ENCODE measurements at regions not wholly inside any gene's neighbourhood (a gene's known extent, or its start where the extent isn't known, plus 50 kb on each side); places are given as distances from the start of the nearest gene placed in this dataset.

- ChIA-PET POLR2A (no interaction called here), CTCF (no interaction called here)
- H4K20me1 ChIP-seq (ENCODE audit: insufficient read depth): no peaks in the 10 kb centered on the region
- H3K27ac ChIP-seq (ENCODE audit: low read depth in 2 of 2, low read length in 1 of 2): no peak overlapping the region
- no peaks in the 10 kb centered on the region for H3K27me3 ChIP-seq (ENCODE audit: insufficient read depth)
- no peaks in the 10 kb centered on the region for H3K9me2 ChIP-seq
- H2AFZ ChIP-seq (ENCODE audit: low read depth): no peak overlapping the region
- 76% methylated on average over 3 of the region's 3 CpGs for WGBS (ENCODE audit: low lambda C conversion rate)
- no peaks in the 10 kb centered on the region for H3F3A ChIP-seq (replicated peaks; ENCODE audit: insufficient read depth)
- no peaks in the 10 kb centered on the region for H3K36me3 ChIP-seq (replicated peaks in 1 of 2; ENCODE audit: control insufficient read depth in 1 of 2, insufficient read depth in 2 of 2, low read length in 1 of 2)
- DNase-seq: no peak
- no peaks in the 10 kb centered on the region for H3K9me3 ChIP-seq
- no peaks in the 10 kb centered on the region for H3K79me2 ChIP-seq (ENCODE audit: insufficient read depth)
- no peak overlapping the region for H3K4me2 ChIP-seq
- H3K4me3 ChIP-seq (ENCODE audit: low read depth in 2 of 2, low read length in 1 of 2): no peak overlapping the region
- TF ChIP-seq IRF3 (IDR thresholded peaks at IDR 0.05; ENCODE audit: low read depth, low read length) (no peak), CTCF (IDR thresholded peaks at IDR 0.05) (no peak), NRF1 (IDR thresholded peaks at IDR 0.05; ENCODE audit: low read depth, low read length) (no peak), EZH2phosphoT487 (IDR thresholded peaks at IDR 0.05; ENCODE audit: borderline replicate concordance, low read depth) (no peak), JUND (IDR thresholded peaks at IDR 0.05) (no peak), YY1 (IDR thresholded peaks at IDR 0.05; ENCODE audit: low read depth) (no peak), FOXM1 (IDR thresholded peaks at IDR 0.05; ENCODE audit: low read depth) (no peak), RAD21 (IDR thresholded peaks at IDR 0.05; ENCODE audit: low read length) (no peak), ZBTB33 (IDR thresholded peaks at IDR 0.05; ENCODE audit: borderline replicate concordance, low read depth) (no peak), SIN3A (IDR thresholded peaks at IDR 0.05; ENCODE audit: borderline replicate concordance, low read depth, low read length) (no peak), RXRA (IDR thresholded peaks at IDR 0.05; ENCODE audit: borderline replicate concordance, low read depth) (no peak), TEAD4 (IDR thresholded peaks at IDR 0.05; ENCODE audit: borderline replicate concordance, insufficient read depth) (no peak)
- no peak overlapping the region for H3K9ac ChIP-seq
- peaks cover 0 to 3% of the 10 kb centered on the region in 2 experiments; a peak in 2 of 4 replicates for H3K4me1 ChIP-seq (ENCODE audit: control insufficient read depth in 1 of 2, insufficient read depth in 2 of 2, low read depth in 1 of 2, low read length in 1 of 2)
Measured at GRCh38 chr6:133093956-133094355, 147.2 kb upstream of the EYA4 start.

- Histone ChIP-seq H3F3A (replicated peaks; ENCODE audit: insufficient read depth) (no peaks in the 10 kb centered on the region), H3K9me3 (no peaks in the 10 kb centered on the region), H3K27ac (ENCODE audit: low read depth in 2 of 2, low read length in 1 of 2) (no peak overlapping the region), H3K9me2 (no peaks in the 10 kb centered on the region), H3K4me3 (ENCODE audit: low read depth in 2 of 2, low read length in 1 of 2) (no peak overlapping the region), H3K36me3 (replicated peaks in 1 of 2; ENCODE audit: control insufficient read depth in 1 of 2, insufficient read depth in 2 of 2, low read length in 1 of 2) (no peaks in the 10 kb centered on the region), H3K79me2 (ENCODE audit: insufficient read depth) (no peaks in the 10 kb centered on the region), H4K20me1 (ENCODE audit: insufficient read depth) (no peaks in the 10 kb centered on the region), H3K4me1 (ENCODE audit: control insufficient read depth in 1 of 2, insufficient read depth in 2 of 2, low read depth in 1 of 2, low read length in 1 of 2) (peaks cover 0 to 19% of the 10 kb centered on the region in 2 experiments; a peak in 2 of 4 replicates), H3K27me3 (ENCODE audit: insufficient read depth) (no peaks in the 10 kb centered on the region), H3K9ac (no peak overlapping the region), H2AFZ (ENCODE audit: low read depth) (no peak overlapping the region), H3K4me2 (no peak overlapping the region)
- TF ChIP-seq FOXM1 (IDR thresholded peaks at IDR 0.05; ENCODE audit: low read depth) (no peak), CHD2 (IDR thresholded peaks at IDR 0.05; ENCODE audit: low read length, partially characterized antibody) (no peak), NFIC (IDR thresholded peaks at IDR 0.05; ENCODE audit: borderline replicate concordance) (no peak), IRF3 (IDR thresholded peaks at IDR 0.05; ENCODE audit: low read depth, low read length) (no peak), ELF1 (IDR thresholded peaks at IDR 0.05) (no peak), EP300 (IDR thresholded peaks at IDR 0.05; ENCODE audit: borderline replicate concordance in 1 of 2, low read depth in 1 of 2, low read length in 1 of 2) (no peak), FOXJ3 (CRISPR knock-in tag; IDR thresholded peaks at IDR 0.05) (no peak), GABPA (IDR thresholded peaks at IDR 0.05; ENCODE audit: low read depth) (no peak), MXI1 (IDR thresholded peaks at IDR 0.05; ENCODE audit: low read depth, low read length) (no peak), TCF12 (IDR thresholded peaks at IDR 0.05) (no peak), RXRA (IDR thresholded peaks at IDR 0.05; ENCODE audit: borderline replicate concordance, low read depth) (no peak)
- CTCF ChIA-PET: interaction anchor here (1.1 kb wide), 1 partner anchor 89 kb away, joined by 3 read pairs; no protein-coding TSS in a partner anchor
- 97% methylated on average over 1 of the region's 1 CpG for WGBS (ENCODE audit: low lambda C conversion rate)
- POLR2A ChIA-PET: no interaction called here
- DNase-seq: no peak
Measured at GRCh38 chr6:133097208-133097607, 143.9 kb upstream of the EYA4 start.

Measured in SK-N-SH (cell line).